GM23248 (cell line): ENCODE measurements at regions not wholly inside any gene's neighbourhood (a gene's known extent, or its start where the extent isn't known, plus 50 kb on each side); places are given as distances from the start of the nearest gene placed in this dataset.

Source experiments
- EZH2 ChIP-seq: fragments of 200-600 bp; sonication (generic); IDR thresholded peaks from 2 replicates; pipeline ENCODE4 v1.6.1; 2018; ENCODE audit warnings: antibody characterized with exemption, mild to moderate bottlenecking; ENCODE audit not compliant: insufficient read depth, poor library complexity, severe bottlenecking
- EZH2phosphoT487 ChIP-seq: fragments of 200-600 bp; sonication (generic); IDR thresholded peaks from 2 replicates; pipeline ENCODE4 v1.6.1; 2018; ENCODE audit warnings: antibody characterized with exemption, moderate library complexity, mild to moderate bottlenecking, low read depth; ENCODE audit not compliant: insufficient read depth

DNA sequence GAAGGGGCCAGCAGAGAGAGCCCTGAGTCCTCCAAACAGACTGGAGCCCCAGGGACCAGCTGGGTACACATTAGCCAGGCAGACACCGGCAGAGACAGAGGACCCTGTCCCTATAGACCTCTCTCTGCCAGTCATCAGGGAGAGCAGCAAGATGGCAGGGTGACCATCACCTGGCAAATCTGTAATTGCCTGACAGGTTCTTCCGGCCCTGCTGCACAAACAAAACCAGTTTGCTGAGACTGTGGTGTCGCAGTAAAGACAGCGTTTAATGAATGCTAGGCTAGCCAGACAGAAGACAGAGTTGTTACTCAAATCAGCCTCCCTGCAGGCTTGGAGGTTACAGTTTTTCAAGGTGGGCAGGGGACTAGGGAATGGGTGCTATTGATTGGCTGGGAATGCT, 618.9 kb downstream of the NPHP4 start:
- no peak for TF ChIP-seq EZH2
- TF ChIP-seq EZH2phosphoT487, result no peak
